ENCODE measurements at regions not wholly inside any gene's neighbourhood (a gene's known extent, or its start where the extent isn't known, plus 50 kb on each side); places are given as distances from the start of the nearest gene placed in this dataset.

GRCh38 chr3:84538597-84538996 lies 420.2 kb upstream of the CADM2 start (continued):
- TF ChIP-seq CHD7 (IDR thresholded peaks at IDR 0.05; ENCODE audit: insufficient replicate concordance, low read length): no peak
- no peak for TF ChIP-seq RNF2 (IDR thresholded peaks at IDR 0.05; ENCODE audit: borderline replicate concordance, low read depth, low read length, missing control alignments, poor library complexity, severe bottlenecking)
- no peak for TF ChIP-seq JUND (IDR thresholded peaks at IDR 0.05; ENCODE audit: low read length)
- TF ChIP-seq RXRA (IDR thresholded peaks at IDR 0.05; ENCODE audit: insufficient read depth, low read depth, low read length): no peak
